Activated gamma-delta T cell treated with anti-CD3 and anti-CD28 coated beads, Interleukin-2, amount 50 U/mL, for 16 hours (primary cell): ENCODE measurements at regions not wholly inside any gene's neighbourhood (a gene's known extent, or its start where the extent isn't known, plus 50 kb on each side); places are given as distances from the start of the nearest gene placed in this dataset.

Source experiments
- DNase-seq: peaks from one replicate; pipeline ENCODE4 v3.0.0-alpha.2; 2020; ENCODE audit warnings: low read depth

DNA sequence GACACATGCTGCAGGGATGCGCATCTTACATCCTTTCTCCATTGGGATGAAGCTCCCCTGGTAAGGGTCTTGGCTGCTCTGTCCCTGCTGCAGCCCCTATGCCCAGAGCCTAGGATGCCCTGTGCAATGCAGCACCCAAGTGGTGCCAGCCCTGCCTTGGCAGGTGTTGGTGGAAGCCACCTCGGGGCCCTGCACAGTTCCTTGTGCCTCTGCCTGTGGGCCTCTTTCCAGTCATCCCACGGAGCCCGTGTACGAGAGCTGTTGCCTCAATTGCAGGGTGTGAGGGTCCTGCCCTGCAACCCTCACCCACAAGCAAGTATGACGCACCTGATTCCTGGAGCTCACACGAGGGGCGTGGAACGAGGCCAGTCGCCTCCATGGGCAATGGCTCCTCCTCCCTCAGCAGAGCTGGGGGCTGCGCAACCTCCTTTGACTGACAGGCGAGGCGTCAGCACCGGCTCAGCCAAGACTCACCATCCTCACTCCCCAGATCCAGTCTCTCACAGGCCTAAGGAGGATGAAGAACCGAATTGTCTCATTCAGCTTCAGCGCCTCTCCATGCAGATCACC, 719.6 kb downstream of the BRD1 start:
- no peak for DNase-seq

DNA sequence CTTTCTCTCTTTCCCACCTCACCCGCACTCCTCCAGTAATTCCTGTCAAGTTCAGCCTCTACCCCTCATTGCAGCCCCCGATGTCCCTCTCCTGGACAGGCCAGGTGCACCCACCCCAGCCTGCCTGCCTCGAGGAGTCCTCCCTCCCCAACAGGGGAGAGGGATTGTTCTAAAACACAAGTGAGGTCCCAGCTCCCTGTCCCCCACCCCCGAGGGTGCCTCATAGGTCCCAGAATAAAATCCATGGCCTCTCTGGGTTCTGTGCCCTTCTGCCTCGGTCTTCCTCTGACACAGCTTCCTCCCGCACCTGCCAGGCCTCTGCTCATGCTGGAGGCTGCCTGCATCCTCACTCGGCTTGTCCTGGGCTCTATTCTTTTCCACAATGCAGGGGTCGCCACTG, 720.1 kb downstream of the BRD1 start:
- DNase-seq = no peak

DNA sequence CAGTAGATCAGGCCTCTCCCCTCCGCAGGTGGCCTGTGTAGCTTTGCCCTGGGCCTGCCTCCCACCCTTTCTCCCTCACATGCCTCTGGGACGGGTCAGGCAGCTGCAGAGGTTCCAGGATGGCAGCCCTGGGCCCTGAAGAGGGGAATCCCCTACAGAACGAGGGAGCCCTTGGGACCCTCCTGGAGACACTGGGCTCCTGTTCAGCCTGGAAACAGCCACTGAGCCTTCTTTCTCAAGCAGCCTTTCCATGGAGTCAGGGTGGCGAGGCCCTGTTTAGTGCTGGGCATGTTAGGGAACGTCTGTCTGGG, 720.9 kb downstream of the BRD1 start:
- DNase-seq = no peak

DNA sequence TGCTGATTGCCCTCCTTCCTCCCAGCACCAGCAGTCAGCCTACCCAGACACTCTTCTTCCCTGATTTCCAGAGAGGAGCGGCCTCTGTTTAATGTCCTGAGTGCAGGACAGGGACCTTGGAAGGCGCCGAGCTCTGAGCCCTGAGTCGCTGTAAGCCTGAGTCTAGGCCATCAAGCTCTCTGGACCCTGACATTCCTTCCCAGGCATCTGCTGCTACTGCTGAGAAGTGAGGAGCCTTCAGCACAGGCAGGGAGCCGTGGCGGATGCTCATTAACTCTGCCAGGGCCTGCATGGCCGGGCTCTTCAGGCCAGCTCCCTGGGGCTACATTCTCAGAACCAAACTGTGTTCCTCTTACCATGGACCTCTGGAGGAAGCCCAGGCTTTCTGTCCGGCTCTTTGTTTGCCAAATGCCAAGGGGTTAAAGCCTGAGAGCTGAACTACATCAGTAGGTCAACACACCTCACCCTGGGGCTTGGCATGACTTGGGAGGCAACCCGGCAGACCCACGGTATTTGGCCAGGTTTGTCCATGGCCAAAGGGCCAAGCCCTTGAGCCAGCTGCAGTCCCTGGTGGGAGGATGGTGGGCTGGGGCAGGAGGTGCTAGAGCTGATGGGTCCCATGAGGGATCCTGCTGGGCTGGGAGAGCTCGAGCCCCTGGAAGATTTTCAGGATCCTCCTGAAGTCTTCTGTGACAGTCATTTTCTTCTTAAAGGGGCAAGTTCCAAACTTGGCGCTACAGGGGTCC, 721.4 kb downstream of the BRD1 start:
- DNase-seq = no peak

DNA sequence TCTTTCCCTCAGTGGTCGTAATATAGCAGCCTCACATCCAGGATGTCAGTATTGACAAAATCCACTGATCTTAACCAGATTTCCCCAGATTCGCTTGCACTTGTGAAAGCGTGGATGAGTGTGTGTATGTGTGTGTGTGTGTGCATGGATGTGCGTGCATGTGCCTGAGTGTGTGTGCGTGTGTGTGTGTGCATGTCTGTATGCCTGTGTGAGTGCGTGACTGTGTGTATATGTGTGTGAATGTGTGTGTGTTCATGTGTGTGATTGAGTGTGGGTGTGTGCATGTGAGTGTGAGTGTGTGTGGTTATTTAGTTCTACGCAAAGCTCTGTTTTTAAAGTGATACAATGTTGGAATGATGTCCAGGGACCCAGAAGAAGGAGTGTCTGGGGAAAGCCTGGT, 723.2 kb downstream of the BRD1 start:
- no peak for DNase-seq

DNA sequence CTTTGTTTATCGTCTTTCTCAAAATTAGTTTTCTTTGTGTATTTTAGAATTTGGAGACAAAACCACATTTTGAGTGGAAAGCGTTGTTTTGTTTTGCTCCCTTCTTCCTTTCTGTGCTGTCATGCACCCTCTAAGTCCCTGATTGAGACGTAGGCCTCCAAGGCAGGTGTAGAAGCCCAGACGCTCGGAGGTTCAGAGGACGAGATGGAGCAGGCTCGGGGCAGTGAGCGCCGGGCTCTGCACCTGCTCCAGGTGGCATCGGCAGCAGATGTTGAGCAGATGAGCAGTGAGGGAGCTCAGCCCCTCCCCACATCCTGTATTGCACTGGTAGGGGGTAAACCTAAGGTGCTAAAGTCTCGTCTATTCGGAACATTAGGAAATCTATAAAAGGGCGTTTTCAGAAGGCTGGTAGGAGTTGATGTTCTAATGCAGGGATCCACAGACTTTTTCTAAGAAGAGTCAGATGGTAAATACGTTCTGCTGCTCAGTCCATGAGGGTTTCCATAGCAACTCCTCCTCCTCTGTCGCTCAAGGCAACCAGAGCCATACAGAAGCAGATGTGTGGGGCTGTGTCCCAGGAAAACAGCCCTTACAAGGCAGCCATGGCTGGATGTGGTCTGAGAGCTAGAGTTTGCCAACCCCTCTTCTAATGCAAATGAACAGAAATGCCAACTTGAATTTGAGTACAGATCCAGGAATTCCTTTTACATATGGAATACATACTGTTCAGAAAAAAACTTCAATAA, 724.2 kb downstream of the BRD1 start:
- DNase-seq = no peak

DNA sequence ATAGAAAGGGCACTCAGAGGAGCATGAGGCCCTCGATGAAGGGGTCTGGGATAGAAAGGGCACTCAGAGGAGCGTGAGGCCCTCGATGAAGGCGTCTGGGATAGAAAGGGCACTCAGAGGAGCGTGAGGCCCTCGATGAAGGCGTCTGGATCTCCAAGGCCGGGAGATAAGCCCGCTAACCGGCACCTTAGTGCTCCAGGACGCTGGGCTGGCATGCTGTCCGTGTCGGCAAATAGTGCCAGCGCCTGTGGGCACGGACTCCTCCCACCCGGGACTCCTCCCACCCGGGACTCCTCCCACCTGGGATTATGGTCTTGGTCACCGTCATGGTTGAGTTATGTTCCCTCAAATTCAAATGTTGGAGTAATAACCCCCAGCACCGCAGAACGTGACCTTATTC, 725.3 kb downstream of the BRD1 start:
- no peak for DNase-seq

DNA sequence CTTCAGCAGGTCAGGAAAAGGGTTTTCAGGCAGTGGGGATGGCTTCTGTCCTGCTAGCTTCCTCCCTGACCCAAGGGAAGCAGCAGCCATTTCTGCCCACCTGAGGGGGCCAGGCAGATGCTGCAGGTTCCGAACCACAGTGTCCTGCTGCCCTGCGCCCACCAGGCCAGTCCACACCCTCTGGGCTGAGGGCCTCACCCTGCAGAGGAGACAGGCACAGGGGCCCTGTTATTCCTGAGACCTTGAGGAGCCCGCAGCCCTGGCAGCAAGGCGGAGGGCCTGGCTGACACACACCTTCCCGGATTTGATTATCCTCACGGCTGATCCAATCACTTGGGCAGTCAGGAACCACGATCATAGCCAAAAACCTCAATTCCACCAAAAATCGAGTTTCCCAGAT, 725.8 kb downstream of the BRD1 start:
- no peak for DNase-seq

DNA sequence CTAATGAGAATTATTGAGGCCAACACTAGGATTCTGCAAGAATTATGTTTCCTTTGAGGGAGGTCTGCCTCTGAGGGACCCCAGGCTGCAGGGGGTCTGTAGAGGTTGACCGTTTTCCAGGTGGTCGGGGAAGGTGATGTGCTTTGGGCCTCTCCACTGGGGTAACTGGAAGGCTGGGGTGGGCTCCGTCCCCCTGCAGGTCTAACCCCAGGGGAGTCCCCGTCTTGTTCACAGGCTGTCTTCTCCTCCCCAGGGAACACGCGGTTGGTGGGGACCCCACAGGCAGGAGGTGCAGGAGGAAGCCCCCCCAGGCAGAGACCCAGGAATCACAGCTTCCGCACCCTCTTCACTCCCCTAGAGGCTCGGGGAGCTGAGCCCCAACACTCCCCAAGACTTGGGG, 726.4 kb downstream of the BRD1 start:
- no peak for DNase-seq

DNA sequence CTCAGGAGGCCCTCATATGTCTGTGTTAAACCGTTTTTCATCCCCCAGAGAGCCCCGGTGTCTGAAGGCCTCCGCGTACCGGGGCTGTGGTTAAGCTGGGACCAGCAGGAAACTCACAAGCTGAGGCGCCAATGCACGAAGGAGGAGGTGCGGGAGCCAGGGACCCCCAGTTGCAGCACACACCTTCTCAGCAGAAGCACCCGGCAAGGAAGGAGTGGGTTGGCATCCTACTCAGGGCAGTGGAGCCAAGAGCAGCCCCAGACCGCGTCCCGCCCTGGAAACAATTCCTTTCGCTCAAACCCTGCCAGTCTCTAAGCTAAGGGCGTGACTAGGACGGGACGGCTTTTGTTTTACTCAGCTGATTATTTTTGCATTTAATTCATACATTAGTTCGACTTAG, 726.9 kb downstream of the BRD1 start:
- DNase-seq = no peak

DNA sequence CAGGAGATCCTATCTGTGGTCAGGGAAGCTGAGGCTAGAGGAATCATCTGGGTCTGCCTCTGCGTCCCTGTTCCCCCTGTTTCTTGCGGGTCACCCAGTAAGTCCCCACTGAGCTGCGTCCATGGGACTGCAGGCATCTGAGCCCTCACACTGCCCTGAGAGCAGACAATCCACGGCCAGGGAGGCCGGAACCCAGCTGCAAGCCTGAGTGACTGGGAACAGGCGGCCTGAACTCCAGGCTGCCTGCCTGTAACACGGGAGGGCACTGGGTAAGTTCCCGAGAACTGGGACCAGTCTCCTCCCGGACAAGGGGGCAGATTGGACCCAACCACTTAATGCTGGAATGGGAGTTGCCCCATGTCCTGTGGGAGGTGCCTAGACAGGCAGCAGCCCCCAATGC, 727.4 kb downstream of the BRD1 start:
- DNase-seq = no peak

DNA sequence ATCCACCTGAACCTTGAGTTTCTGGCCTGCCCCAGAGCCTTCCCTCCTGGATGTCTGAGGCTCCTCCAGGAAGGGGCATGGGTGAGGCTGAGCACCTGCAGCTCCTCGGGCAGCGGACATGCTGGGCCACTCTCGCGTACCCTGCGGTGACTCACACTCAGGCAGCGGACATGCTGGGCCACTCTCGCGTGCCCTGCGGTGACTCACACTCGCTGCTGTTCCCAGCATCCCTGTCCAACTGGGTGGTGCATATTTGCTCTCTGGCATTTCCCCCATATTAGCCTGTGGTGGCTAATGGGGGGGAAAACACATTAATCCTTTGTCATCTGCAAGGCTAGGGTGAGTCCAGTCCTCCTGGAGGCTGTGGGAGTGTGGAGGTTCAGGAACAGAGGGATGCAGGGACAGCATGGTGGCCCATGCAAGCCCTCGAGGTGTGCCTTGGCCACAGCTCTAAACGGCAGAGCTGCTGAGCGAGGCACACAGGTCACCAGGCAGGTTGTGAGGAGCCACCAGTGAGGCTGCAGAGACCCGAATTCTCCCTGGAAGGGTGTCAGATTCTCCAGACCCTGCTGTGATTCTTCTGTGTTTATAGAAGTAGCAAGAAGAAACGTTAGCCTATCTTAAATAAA, 728.1 kb downstream of the BRD1 start:
- DNase-seq = no peak

DNA sequence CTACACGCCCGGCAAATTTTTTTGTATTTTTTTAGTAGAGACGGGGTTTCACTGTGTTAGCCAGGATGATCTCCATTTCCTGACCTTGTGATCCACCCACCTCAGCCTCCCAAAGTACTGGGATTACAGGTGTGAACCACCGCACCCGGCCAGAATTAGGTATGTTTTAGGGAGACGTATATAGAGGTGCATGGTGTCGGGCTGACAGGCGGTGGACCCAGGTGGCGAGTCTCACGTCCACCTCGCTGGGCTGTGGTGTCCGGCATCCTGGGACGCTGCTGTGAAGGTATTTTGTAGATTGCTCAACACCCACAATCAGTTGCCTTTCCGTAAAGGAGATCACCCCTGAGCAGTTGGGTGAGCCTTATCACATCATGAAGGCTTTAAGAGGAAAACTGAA, 728.6 kb downstream of the BRD1 start:
- no peak for DNase-seq

DNA sequence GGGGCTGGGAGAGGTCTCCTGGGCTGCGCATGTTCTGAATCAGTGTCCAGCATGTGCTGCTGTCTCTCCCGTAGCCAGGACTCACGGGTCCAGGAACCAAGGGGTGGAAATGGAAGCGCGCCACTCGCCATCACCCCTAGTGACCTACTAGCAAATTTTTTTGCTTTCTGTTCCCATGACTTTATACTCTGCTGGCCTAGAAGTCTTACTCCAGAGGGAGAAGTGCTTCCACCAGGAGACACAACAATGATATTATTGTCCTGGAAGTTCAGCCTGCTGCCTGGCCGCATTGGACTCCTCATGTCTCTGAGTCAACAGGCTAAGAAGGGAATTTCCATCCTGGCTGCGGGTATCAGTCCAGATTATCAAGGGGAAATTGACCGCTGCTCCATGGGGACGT, 729.7 kb downstream of the BRD1 start:
- DNase-seq = no peak

DNA sequence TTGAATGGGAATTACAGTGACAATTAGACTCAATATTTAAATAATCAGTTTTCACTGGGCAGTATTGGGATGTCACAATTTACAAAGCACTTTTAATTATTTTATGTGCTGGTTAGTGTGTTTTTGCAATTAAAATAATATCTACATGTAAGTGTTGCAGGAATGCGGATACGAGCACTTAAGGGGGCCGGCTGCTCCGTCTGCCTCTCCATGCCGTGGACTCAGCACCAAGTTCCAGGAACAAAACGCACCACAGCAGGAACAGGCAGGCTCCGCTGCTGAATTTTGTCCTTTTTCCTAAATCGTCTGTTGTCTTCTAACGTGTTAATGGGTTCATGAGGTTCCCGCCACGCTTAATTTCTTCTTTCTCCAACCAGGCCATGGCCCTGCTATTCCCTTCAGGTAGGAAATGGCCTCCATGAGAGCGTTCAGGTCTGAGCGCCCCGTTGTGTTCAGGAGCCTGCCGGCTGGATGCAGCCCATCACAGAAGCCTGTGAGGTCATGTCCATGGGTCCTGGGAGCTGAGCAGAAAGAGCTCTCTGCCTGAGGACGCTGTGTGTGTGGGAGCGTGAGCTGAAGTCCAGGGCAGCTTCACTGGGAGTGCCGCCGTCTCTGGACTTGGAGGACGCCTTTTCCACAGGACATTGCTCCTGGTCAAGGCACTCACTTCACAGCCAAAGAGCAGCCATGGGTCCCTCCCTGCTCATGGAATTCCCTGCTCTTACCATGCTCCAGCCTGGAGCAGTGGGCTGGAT, 730.3 kb downstream of the BRD1 start:
- DNase-seq = no peak

DNA sequence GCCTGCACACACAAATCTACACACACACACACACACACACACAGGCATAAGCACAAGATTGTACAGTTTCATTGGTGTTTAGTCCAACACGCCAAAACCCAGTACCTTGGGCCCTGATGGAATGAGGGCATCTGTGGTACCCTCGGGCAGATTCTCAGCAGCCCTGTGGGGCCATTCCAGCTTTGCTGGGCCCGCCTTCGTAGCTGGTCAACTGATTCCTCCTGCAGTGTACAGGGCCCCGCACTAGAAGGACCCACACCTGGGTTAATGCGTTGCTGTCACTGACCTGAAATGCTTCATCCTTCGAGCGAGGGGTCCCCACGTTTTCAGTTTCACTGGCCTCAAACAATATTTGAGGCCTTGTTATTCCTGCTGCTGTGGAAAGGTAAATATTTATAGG, 731.2 kb downstream of the BRD1 start:
- no peak for DNase-seq

DNA sequence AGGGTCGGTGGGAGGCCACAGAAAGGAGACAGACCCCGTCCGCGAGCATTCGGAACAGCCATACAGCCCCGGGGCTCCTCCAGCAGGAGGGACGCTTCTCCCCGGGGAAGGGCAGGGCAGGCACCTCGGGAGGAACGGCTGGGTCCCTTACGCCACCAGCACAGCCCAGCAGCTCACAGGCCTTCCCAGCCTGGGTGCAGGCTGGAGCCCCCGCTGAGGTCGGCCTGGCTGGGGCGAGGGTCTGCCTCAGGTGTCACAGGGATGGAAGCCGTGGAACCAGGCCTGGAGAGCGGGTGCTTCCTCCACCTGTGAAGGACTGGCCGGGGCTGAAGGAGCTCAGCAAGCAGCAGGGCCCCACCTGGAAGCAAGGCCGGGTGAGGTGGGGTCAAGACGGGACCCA, 732.3 kb downstream of the BRD1 start:
- DNase-seq = no peak

DNA sequence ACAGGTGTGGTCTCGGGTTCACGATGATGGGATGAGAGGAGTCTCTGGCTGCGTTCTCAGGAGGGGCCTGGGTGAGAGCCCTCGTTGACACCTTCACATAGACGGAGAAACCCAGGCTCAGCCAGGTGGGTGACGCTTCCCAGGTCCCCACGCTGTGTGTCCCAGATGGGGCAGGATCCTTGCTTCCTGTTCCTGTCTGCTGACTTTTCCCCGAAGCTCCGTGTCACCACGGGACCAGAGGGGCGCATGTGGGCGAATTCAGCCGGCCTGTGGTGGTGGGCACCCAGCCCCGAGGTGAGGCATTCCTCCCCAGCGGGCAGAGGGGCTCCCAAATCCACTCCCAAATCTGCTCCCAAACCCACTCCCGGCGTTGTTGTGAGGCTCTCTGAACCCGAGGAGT, 732.8 kb downstream of the BRD1 start:
- DNase-seq = no peak

DNA sequence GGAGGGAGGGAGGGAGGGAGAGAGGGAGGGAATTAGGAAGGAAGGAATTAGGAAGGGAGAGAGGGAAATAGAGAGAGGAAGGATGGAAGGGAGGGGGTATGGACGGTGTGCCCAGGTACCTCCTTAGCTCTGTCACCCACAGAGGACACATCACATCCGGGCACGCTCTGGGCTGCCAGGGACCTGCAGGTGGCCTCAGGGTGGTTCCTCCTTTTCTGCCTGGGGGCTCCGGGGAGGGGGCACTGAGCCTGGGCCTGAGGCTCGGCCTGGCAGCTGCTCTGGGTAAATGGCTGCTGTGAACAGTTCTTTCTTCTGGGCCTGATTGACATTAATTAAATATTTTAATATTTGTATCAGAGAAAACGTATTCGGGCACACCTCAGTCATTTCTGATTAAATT, 733.5 kb downstream of the BRD1 start:
- DNase-seq = no peak

DNA sequence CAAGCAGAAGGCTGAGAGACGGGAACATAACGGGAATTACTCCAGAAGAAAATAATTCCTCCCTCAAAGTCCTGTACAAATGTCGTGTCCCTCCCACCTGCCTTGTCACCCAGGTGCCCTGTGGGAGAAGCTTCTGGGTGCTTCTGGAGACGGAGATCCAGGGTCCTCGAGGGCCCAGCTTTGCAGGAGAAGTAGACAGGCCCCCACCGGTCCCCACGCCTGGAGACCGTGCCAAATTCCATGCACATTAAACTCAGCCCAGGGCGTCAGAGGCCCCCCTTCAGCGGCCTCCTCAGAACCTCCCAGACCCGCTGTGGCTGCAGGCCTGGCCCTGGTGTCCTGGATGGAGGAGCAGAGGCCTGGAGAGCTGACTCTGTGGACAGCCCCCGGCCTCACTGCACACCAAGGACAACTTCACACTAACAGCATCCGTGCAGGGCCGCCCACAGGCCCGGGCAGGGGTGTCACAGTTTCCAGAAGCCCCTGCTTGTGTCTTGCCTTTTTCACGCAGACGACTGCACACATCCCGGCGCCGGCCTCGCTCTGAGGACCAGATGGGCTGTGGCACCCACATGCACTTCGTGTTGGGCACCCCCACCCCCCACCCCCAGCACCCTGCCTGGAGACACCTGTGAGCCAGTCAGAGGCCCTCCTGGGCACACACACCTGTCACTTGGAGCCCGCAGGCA, 734.3 kb downstream of the BRD1 start:
- no peak for DNase-seq

DNA sequence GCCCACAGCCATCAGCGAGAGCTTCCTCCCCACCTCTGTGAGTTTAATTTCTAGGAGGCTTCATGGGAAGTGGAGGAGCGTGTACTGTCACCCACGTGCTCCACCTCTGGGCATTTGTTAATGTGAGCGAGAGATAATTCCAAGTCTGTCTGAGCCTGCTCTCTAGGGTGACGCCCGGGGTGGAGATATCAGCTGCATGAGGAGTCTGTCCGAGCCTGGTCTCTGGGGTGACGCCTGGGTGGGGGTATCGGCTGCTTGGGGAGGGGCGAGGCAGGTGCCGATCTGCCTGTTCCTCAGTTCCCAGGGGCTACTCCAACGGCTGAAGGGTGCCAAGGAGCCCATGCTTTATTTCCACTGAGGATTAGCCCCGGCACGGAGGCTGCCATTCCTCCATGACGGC, 735.0 kb downstream of the BRD1 start:
- DNase-seq = no peak
